HEK293T (cell line): ENCODE measurements at regions not wholly inside any gene's neighbourhood (a gene's known extent, or its start where the extent isn't known, plus 50 kb on each side); places are given as distances from the start of the nearest gene placed in this dataset.

Experiments
- CTCF ChIA-PET: fragments of 350-600 bp; formaldehyde crosslinking; extraction: SDS; loops from one replicate; lab custom pipeline; 2021; ENCODE audit warnings: antibody characterized with exemption, inconsistent platforms; lab: Yijun Ruan, JAX
- POLR2A ChIA-PET: fragments of 350-600 bp; formaldehyde crosslinking; extraction: SDS; loops from one replicate; lab custom pipeline; 2020; ENCODE audit warnings: antibody characterized with exemption, inconsistent platforms; lab: Yijun Ruan, JAX
- DNase-seq: peaks from one replicate; pipeline ENCODE4 v3.0.0; 2012; ENCODE audit warnings: mixed read lengths; ENCODE audit errors: extremely low spot score
- ARNT ChIP-seq: fragments of 450-650 bp; IDR thresholded peaks from 2 replicates; pipeline ENCODE4 v1.6.1; 2017; ENCODE audit warnings: mild to moderate bottlenecking
- BHLHE40 ChIP-seq: fragments of 450-650 bp; IDR thresholded peaks from 2 replicates; pipeline ENCODE4 v1.6.1; 2016; ENCODE audit warnings: mild to moderate bottlenecking, moderate library complexity, borderline replicate concordance
- CTBP1 ChIP-seq: fragments of 450-650 bp; IDR thresholded peaks from 2 replicates; pipeline ENCODE4 v1.6.1; 2016; ENCODE audit warnings: borderline replicate concordance
- ELF4 ChIP-seq: fragments of 450-650 bp; IDR thresholded peaks from 2 replicates; pipeline ENCODE4 v1.6.1; 2017; ENCODE audit warnings: antibody characterized with exemption
- FOXA1 ChIP-seq: fragments of 450-650 bp; IDR thresholded peaks from 2 replicates; pipeline ENCODE4 v1.6.1; 2016; ENCODE audit warnings: mild to moderate bottlenecking
- FOXK2 ChIP-seq: fragments of 450-650 bp; IDR thresholded peaks from 2 replicates; pipeline ENCODE4 v1.6.1; 2016; ENCODE audit warnings: mild to moderate bottlenecking
- FOXM1 ChIP-seq: fragments of 450-650 bp; IDR thresholded peaks from 2 replicates; pipeline ENCODE4 v1.6.1; 2017; ENCODE audit warnings: mild to moderate bottlenecking, borderline replicate concordance
- HDGF ChIP-seq: fragments of 450-650 bp; IDR thresholded peaks from 2 replicates; pipeline ENCODE4 v1.6.1; 2017; ENCODE audit warnings: antibody characterized with exemption, borderline replicate concordance
- L3MBTL2 ChIP-seq: fragments of 450-650 bp; conservative IDR thresholded peaks from 2 replicates; pipeline ENCODE4 v1.6.1; 2016; ENCODE audit warnings: mild to moderate bottlenecking
- LEF1 ChIP-seq: fragments of 450-650 bp; IDR thresholded peaks from 2 replicates; pipeline ENCODE4 v1.6.1; 2017; ENCODE audit warnings: mild to moderate bottlenecking, borderline replicate concordance
- NFRKB ChIP-seq: fragments of 450-650 bp; IDR thresholded peaks from 2 replicates; pipeline ENCODE4 v1.6.1; 2016; ENCODE audit warnings: mild to moderate bottlenecking, moderate library complexity
- PKNOX1 ChIP-seq: fragments of 450-650 bp; IDR thresholded peaks from 2 replicates; pipeline ENCODE4 v1.6.1; 2016
- SP1 ChIP-seq: fragments of 450-650 bp; IDR thresholded peaks from 2 replicates; pipeline ENCODE4 v1.6.1; 2017
- SUZ12 ChIP-seq: fragments of 450-650 bp; IDR thresholded peaks from 2 replicates; pipeline ENCODE4 v1.6.1; 2016; ENCODE audit warnings: mild to moderate bottlenecking
- TARDBP ChIP-seq: fragments of 450-650 bp; IDR thresholded peaks from 2 replicates; pipeline ENCODE4 v1.6.1; 2016
- ZNF384 ChIP-seq: fragments of 450-650 bp; IDR thresholded peaks from 2 replicates; pipeline ENCODE4 v1.6.1; 2016

GRCh38 chr12:22855456-22855855, 230.5 kb downstream of the ETNK1 start:
- POLR2A ChIA-PET, result no interaction called here
- no peak for TF ChIP-seq PKNOX1
- TF ChIP-seq ARNT, result no peak
- no peak for TF ChIP-seq FOXK2
- TF ChIP-seq CTBP1, result no peak
- TF ChIP-seq TARDBP, result no peak
- TF ChIP-seq ZNF384, result no peak
- no peak for TF ChIP-seq SP1
- TF ChIP-seq ELF4, result no peak
- TF ChIP-seq HDGF, result no peak
- no peak for TF ChIP-seq FOXM1
- TF ChIP-seq LEF1, result no peak
- TF ChIP-seq FOXA1, result no peak
- no peak for TF ChIP-seq NFRKB
- no peak for TF ChIP-seq L3MBTL2
- TF ChIP-seq SUZ12, result no peak
- TF ChIP-seq BHLHE40, result no peak

GRCh38 chr12:22856178-22856577, 231.2 kb downstream of the ETNK1 start:
- DNase-seq, result peak; percentile 32
- POLR2A ChIA-PET, result no interaction called here
- CTCF ChIA-PET, result interaction anchor here (0.6 to 3.2 kb wide), 6 partner anchors 21 to 188 kb away, joined by 3 to 11 read pairs (median 4); no protein-coding TSS in a partner anchor
- TF ChIP-seq PKNOX1 (peak; percentile 82), L3MBTL2 (no peak), ARNT (no peak), BHLHE40 (no peak), SP1 (no peak)

More at GRCh38 chr12:22855456-22855855, 230.5 kb downstream of the ETNK1 start:
- no peak for DNase-seq
- CTCF ChIA-PET, result interaction anchor here (0.5 to 3.2 kb wide), 3 partner anchors 124 to 366 kb away, joined by 3 to 11 read pairs (median 6); no protein-coding TSS in a partner anchor

GRCh38 chr12:22858849-22859570, 234.0 kb downstream of the ETNK1 start:
- ChIA-PET CTCF (interaction anchor here (0.6 to 1.0 kb wide), 2 partner anchors 304 to 362 kb away, joined by 3 to 4 read pairs; no protein-coding TSS in a partner anchor), POLR2A (no interaction called here)
- no peak for DNase-seq
- no peak for TF ChIP-seq NFRKB
- TF ChIP-seq CTBP1, result no peak
- no peak for TF ChIP-seq ZNF384
- no peak for TF ChIP-seq FOXK2
- TF ChIP-seq SUZ12, result no peak
- no peak for TF ChIP-seq HDGF
- no peak for TF ChIP-seq BHLHE40

GRCh38 chr12:22860926-22861325, 236.0 kb downstream of the ETNK1 start:
- CTCF ChIA-PET, result no interaction called here
- DNase-seq, result no peak
- TF ChIP-seq SUZ12 (no peak), HDGF (no peak), TARDBP (no peak), PKNOX1 (no peak), SP1 (no peak), FOXA1 (no peak), BHLHE40 (no peak), ELF4 (no peak), LEF1 (no peak), L3MBTL2 (no peak), ARNT (no peak), FOXM1 (no peak), ZNF384 (no peak), CTBP1 (no peak)
- POLR2A ChIA-PET, result no interaction called here

GRCh38 chr12:22865822-22866221, 240.9 kb downstream of the ETNK1 start:
- no peak for DNase-seq
- ChIA-PET POLR2A (no interaction called here), CTCF (interaction anchor here (0.7 kb wide), 1 partner anchor 32 kb away, joined by 3 read pairs; no protein-coding TSS in a partner anchor)
- TF ChIP-seq SP1, result no peak
- TF ChIP-seq PKNOX1, result no peak
- TF ChIP-seq FOXK2, result no peak
- TF ChIP-seq LEF1, result no peak
- TF ChIP-seq NFRKB, result no peak
- TF ChIP-seq SUZ12, result no peak
- TF ChIP-seq ELF4, result no peak
- no peak for TF ChIP-seq FOXA1
- no peak for TF ChIP-seq BHLHE40
- TF ChIP-seq ARNT, result no peak

- TF ChIP-seq ARNT, result no peak
- no peak for TF ChIP-seq FOXK2
- no peak for TF ChIP-seq FOXM1
- TF ChIP-seq BHLHE40, result no peak
- no peak for TF ChIP-seq TARDBP
- TF ChIP-seq CTBP1, result no peak
- no peak for TF ChIP-seq HDGF
- TF ChIP-seq LEF1, result no peak
- TF ChIP-seq FOXA1, result no peak
- TF ChIP-seq SUZ12, result no peak
- TF ChIP-seq ELF4, result no peak
- no peak for TF ChIP-seq SP1
- no peak for TF ChIP-seq PKNOX1
- no peak for TF ChIP-seq ZNF384
- no peak for TF ChIP-seq L3MBTL2
- TF ChIP-seq NFRKB, result no peak
- CTCF ChIA-PET, result no interaction called here
- no peak for DNase-seq
- POLR2A ChIA-PET, result no interaction called here
Measured at GRCh38 chr12:22866406-22866805, 241.4 kb downstream of the ETNK1 start.
